Parathyroid adenoma (tissue), 2 donors: ENCODE measurements at regions not wholly inside any gene's neighbourhood (a gene's known extent, or its start where the extent isn't known, plus 50 kb on each side); places are given as distances from the start of the nearest gene placed in this dataset.
"Not testable (repeated sequence)": the region's sequence is repeated elsewhere in the genome, so short reads cannot be mapped to it uniquely, and the experiment has no call there.

Source experiments
- H2AFZ ChIP-seq: fragments of 300-600 bp; sonication (generic); one replicate; pipeline ENCODE4 v1.7.0; 2017; ENCODE audit warnings: antibody characterized with exemption, mild to moderate bottlenecking
- H3K27ac ChIP-seq: fragments of 300-600 bp; sonication (generic); one replicate; pipeline ENCODE4 v1.7.0; 2017
- H3K27me3 ChIP-seq: fragments of 300-600 bp; sonication (generic); one replicate; pipeline ENCODE4 v1.7.0; 2017; ENCODE audit warnings: low read length; ENCODE audit not compliant: control insufficient read depth, insufficient read depth
- H3K36me3 ChIP-seq: fragments of 300-600 bp; sonication (generic); one replicate; pipeline ENCODE4 v1.7.0; 2017; ENCODE audit warnings: low read length; ENCODE audit not compliant: control insufficient read depth, insufficient read depth
- H3K4me1 ChIP-seq: fragments of 300-600 bp; sonication (generic); one replicate; pipeline ENCODE4 v1.7.0; 2017; ENCODE audit warnings: control low read depth
- H3K4me2 ChIP-seq: fragments of 300-600 bp; sonication (generic); one replicate; pipeline ENCODE4 v1.7.0; 2017; ENCODE audit warnings: low read length
- H3K4me3 ChIP-seq: fragments of 300-600 bp; sonication (generic); one replicate; pipeline ENCODE4 v1.7.0; 2017; ENCODE audit warnings: low read depth, low read length
- H3K79me2 ChIP-seq: fragments of 300-600 bp; sonication (generic); one replicate; pipeline ENCODE4 v1.7.0; 2017; ENCODE audit warnings: control low read depth
- H3K9ac ChIP-seq: fragments of 300-600 bp; sonication (generic); one replicate; pipeline ENCODE4 v1.7.0; 2017; ENCODE audit warnings: mild to moderate bottlenecking
- H3K9me3 ChIP-seq: fragments of 300-600 bp; sonication (generic); one replicate; pipeline ENCODE4 v1.7.0; 2017; ENCODE audit warnings: low read length; ENCODE audit not compliant: control insufficient read depth
- CTCF ChIP-seq: fragments of 300-600 bp; sonication (generic); IDR thresholded peaks from one replicate; pipeline ENCODE4 v1.7.0; 2017; ENCODE audit warnings: antibody characterized with exemption, mild to moderate bottlenecking
- donor health status: primary hyperparathyroidism.

GRCh38 chr7:42567051-42567450, 330.0 kb upstream of the GLI3 start:
- Histone ChIP-seq H3K27me3 (no peaks in the 10 kb centered on the region), H3K27ac (no peak overlapping the region), H3K4me1 (no peaks in the 10 kb centered on the region), H3K4me2 (no peak overlapping the region), H3K36me3 (no peaks in the 10 kb centered on the region), H3K9me3 (no peaks in the 10 kb centered on the region), H3K4me3 (no peak overlapping the region), H2AFZ (no peak overlapping the region), H3K79me2 (no peaks in the 10 kb centered on the region), H3K9ac (no peak overlapping the region)
- TF ChIP-seq CTCF: no peak

- no peaks in the 10 kb centered on the region for H3K9me3 ChIP-seq
- no peak overlapping the region for H2AFZ ChIP-seq
- H3K27me3 ChIP-seq: no peaks in the 10 kb centered on the region
- no peak overlapping the region for H3K27ac ChIP-seq
- H3K4me3 ChIP-seq: no peak overlapping the region
- H3K9ac ChIP-seq: no peak overlapping the region
- H3K79me2 ChIP-seq: no peaks in the 10 kb centered on the region
- no peak overlapping the region for H3K4me2 ChIP-seq
- H3K36me3 ChIP-seq: no peaks in the 10 kb centered on the region
- no peak for TF ChIP-seq CTCF
- H3K4me1 ChIP-seq: no peaks in the 10 kb centered on the region
Measured at GRCh38 chr7:42561797-42562196, 324.8 kb upstream of the GLI3 start.

- Histone ChIP-seq H3K36me3 (no peaks in the 10 kb centered on the region), H2AFZ (no peak overlapping the region), H3K4me1 (no peaks in the 10 kb centered on the region), H3K9me3 (no peaks in the 10 kb centered on the region), H3K27me3 (no peaks in the 10 kb centered on the region), H3K4me2 (no peak overlapping the region), H3K27ac (no peak overlapping the region), H3K9ac (no peak overlapping the region), H3K79me2 (no peaks in the 10 kb centered on the region), H3K4me3 (no peak overlapping the region)
- TF ChIP-seq CTCF: no peak
Measured at GRCh38 chr7:42560866-42561265, 323.9 kb upstream of the GLI3 start.

- not testable (repeated sequence) for H3K9ac ChIP-seq, H3K9me3 ChIP-seq, H3K4me3 ChIP-seq, H2AFZ ChIP-seq, H3K36me3 ChIP-seq, H3K27me3 ChIP-seq, H3K4me1 ChIP-seq, H3K79me2 ChIP-seq, H3K4me2 ChIP-seq, H3K27ac ChIP-seq
Measured at GRCh38 chr7:42554932-42555331, 317.9 kb upstream of the GLI3 start.

GRCh38 chr7:42552227-42552626, 315.2 kb upstream of the GLI3 start:
- Histone ChIP-seq H3K4me1 (no peaks in the 10 kb centered on the region), H3K36me3 (no peaks in the 10 kb centered on the region), H3K79me2 (no peaks in the 10 kb centered on the region), H2AFZ (no peak overlapping the region), H3K27ac (no peak overlapping the region), H3K9me3 (no peaks in the 10 kb centered on the region), H3K4me2 (no peak overlapping the region), H3K4me3 (no peak overlapping the region), H3K27me3 (no peaks in the 10 kb centered on the region), H3K9ac (no peak overlapping the region)
- no peak for TF ChIP-seq CTCF
